RWPE1 (cell line): ENCODE measurements at regions not wholly inside any gene's neighbourhood (a gene's known extent, or its start where the extent isn't known, plus 50 kb on each side); places are given as distances from the start of the nearest gene placed in this dataset.

ENCODE experiments used
- CTCF ChIA-PET: fragments of 350-600 bp; sonication (Branson Sonifier 250); formaldehyde crosslinking; extraction: SDS; loops from one replicate; lab custom pipeline; 2021; lab: Yijun Ruan, JAX
- POLR2A ChIA-PET: fragments of 400-600 bp; formaldehyde crosslinking; extraction: SDS; loops from one replicate; lab custom pipeline; 2020; ENCODE audit warnings: antibody characterized with exemption; ENCODE audit not compliant: low non-redundant PET; lab: Yijun Ruan, JAX
- DNase-seq: peaks from one replicate; pipeline ENCODE4 v3.0.0; 2012; ENCODE audit warnings: low spot score
- H3K27ac ChIP-seq: fragments of 450-650 bp; 2 replicates; pipeline ENCODE4 v1.5.1; 2017
- CTCF ChIP-seq: fragments of 450-650 bp; conservative IDR thresholded peaks from 2 replicates; pipeline ENCODE4 v1.5.1; 2017; ENCODE audit warnings: low read depth, mild to moderate bottlenecking

GRCh38 chr5:54753034-54753433, 232.4 kb downstream of the ESM1 start:
- no peak for TF ChIP-seq CTCF
- H3K27ac ChIP-seq, result no peak overlapping the region
- CTCF ChIA-PET, result interaction anchor here (0.7 kb wide), 1 partner anchor 1271 kb away, joined by 4 read pairs; no protein-coding TSS in a partner anchor
- POLR2A ChIA-PET, result no interaction called here
- no peak for DNase-seq

GRCh38 chr5:54748527-54748926, 231.0 kb downstream of the SNX18 start:
- ChIA-PET POLR2A (no interaction called here), CTCF (interaction anchor here (0.9 to 1.4 kb wide), 2 partner anchors 119 to 519 kb away, joined by 3 to 4 read pairs; no protein-coding TSS in a partner anchor)
- no peak for DNase-seq
- H3K27ac ChIP-seq, result no peak overlapping the region
- TF ChIP-seq CTCF, result no peak

DNA sequence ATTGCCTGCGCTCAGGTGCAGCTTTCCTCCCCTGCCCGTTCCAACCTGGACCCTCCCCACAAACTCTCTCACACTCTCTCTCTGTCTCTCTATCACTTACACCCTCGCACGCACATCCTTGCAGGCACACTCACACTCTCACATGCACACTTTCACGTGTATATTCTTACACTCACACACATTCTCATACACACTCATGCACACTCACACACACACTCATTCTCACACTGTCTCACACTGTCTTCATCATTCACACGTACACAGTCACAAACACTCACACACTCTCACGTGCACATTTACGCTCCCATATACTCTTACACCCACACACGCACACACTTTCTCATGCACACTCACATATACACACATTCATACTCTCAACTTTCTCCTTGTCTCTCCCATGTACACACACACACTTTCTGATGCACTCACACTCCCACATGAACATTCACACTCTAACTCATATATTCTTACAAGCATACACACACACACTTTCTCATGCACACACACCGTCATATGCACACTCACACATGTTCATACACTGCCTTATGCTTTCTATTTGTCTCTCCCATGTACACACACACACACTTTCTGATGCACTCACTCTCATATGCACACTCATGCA, 229.3 kb downstream of the SNX18 start:
- DNase-seq, result no peak
- ChIA-PET CTCF (no interaction called here), POLR2A (no interaction called here)
- TF ChIP-seq CTCF, result no peak
- no peak overlapping the region for H3K27ac ChIP-seq

DNA sequence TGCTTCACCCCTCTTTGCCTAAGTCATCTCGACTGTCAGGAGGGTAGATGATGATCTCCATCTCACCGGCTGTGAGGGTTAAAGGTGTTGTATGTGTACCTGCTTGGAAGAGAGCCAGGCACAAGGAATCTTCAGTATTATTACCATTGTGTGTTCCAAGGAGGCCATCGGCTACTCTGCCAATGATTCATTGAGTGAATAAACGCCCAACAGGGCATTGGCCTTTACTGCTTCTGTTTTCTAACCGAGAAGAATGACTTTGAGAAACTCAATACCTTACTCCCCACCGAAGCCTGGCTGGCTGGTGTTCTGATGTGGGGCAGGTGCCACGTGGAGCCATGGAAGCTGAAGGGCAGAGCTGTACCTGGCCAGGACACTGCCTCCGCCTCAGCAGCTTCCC, 228.8 kb downstream of the SNX18 start:
- ChIA-PET CTCF (interaction anchor here (1.0 kb wide), 1 partner anchor 46 kb away, joined by 3 read pairs; no protein-coding TSS in a partner anchor), POLR2A (no interaction called here)
- no peak for TF ChIP-seq CTCF
- H3K27ac ChIP-seq, result no peak overlapping the region
- no peak for DNase-seq

GRCh38 chr5:54745599-54745998, 228.0 kb downstream of the SNX18 start:
- no peak overlapping the region for H3K27ac ChIP-seq
- POLR2A ChIA-PET, result no interaction called here
- CTCF ChIA-PET, result interaction anchor here (0.7 to 1.0 kb wide), 2 partner anchors 45 to 159 kb away, joined by 3 read pairs; no protein-coding TSS in a partner anchor
- no peak for DNase-seq
- TF ChIP-seq CTCF, result no peak

- peak; percentile 57 for DNase-seq
- no peak overlapping the region for H3K27ac ChIP-seq
Measured at GRCh38 chr5:54743997-54744788, 226.6 kb downstream of the SNX18 start.

More at GRCh38 chr5:54743997-54744788, 226.6 kb downstream of the SNX18 start:
- CTCF ChIA-PET, result interaction anchor here (0.5 to 4.2 kb wide), 3 partner anchors 87 to 1587 kb away, joined by 3 to 31 read pairs (median 3); partner anchors contain the start of gene SNX18
- TF ChIP-seq CTCF, result no peak
- POLR2A ChIA-PET, result interaction anchor here (0.6 kb wide), 1 partner anchor 21 kb away, joined by 3 read pairs; no protein-coding TSS in a partner anchor
